HG03108 (cell line): ENCODE measurements at regions not wholly inside any gene's neighbourhood (a gene's known extent, or its start where the extent isn't known, plus 50 kb on each side); places are given as distances from the start of the nearest gene placed in this dataset.

Experiments used
- ATAC-seq: cut with Tn5 transposase; IDR thresholded peaks from one replicate; pipeline ENCODE4 v1.9.1; 2021; ENCODE audit warnings: moderate library complexity; ENCODE audit not compliant: unreplicated experiment

- no peak for ATAC-seq
These were observed 129.3 kb downstream of the BUD13 start for GRCh38 chr11:116643521-116643920.

GRCh38 chr11:116642902-116643301, 129.9 kb downstream of the BUD13 start:
- ATAC-seq: no peak

- no peak for ATAC-seq
These were observed 130.3 kb downstream of the BUD13 start for GRCh38 chr11:116642481-116642880.

GRCh38 chr11:116641561-116642045, 131.2 kb downstream of the BUD13 start:
- ATAC-seq: no peak

- ATAC-seq: no peak
These were observed 132.0 kb downstream of the BUD13 start for GRCh38 chr11:116640641-116641402.

- ATAC-seq: no peak
These were observed 134.3 kb downstream of the BUD13 start for GRCh38 chr11:116638463-116638862.

GRCh38 chr11:116637766-116638165, 135.0 kb downstream of the BUD13 start:
- no peak for ATAC-seq

DNA sequence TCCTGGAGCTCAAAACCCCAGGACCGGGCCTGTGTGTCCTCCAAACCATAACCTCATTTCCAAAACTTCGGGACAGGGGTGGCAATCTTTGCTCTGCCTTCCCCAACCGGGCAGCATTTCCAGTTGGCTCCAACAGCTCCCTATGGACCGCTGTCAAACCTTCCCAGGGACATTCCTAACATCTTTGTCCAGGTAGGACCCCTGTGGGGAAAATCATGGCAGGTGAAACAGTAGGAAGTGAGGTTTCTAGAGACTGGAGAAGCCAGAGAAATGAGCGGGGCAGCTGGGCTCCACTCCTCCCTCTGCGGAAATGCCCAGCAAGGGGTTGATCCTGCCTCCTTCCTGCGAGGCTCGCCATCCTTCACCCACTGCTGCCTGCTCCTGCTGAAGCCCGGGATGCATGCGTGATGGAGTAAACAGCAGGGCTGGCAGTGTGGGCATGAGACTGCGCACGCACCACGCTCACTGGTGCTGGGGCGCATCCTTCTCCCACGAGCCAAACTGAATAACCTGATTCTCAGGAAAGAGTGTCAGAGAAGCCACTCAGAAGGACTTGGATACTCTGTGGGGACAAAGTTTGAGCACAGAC, 136.4 kb downstream of the BUD13 start:
- ATAC-seq: no peak

GRCh38 chr11:116631201-116631600, 141.6 kb downstream of the BUD13 start:
- ATAC-seq: no peak

GRCh38 chr11:116618461-116618860, 154.3 kb downstream of the BUD13 start:
- ATAC-seq: no peak

GRCh38 chr11:116615211-116615865, 157.4 kb downstream of the BUD13 start:
- ATAC-seq: no peak

- no peak for ATAC-seq
These were observed 158.2 kb downstream of the BUD13 start for GRCh38 chr11:116614306-116615210.

GRCh38 chr11:116613206-116613875, 159.4 kb downstream of the BUD13 start:
- no peak for ATAC-seq

DNA sequence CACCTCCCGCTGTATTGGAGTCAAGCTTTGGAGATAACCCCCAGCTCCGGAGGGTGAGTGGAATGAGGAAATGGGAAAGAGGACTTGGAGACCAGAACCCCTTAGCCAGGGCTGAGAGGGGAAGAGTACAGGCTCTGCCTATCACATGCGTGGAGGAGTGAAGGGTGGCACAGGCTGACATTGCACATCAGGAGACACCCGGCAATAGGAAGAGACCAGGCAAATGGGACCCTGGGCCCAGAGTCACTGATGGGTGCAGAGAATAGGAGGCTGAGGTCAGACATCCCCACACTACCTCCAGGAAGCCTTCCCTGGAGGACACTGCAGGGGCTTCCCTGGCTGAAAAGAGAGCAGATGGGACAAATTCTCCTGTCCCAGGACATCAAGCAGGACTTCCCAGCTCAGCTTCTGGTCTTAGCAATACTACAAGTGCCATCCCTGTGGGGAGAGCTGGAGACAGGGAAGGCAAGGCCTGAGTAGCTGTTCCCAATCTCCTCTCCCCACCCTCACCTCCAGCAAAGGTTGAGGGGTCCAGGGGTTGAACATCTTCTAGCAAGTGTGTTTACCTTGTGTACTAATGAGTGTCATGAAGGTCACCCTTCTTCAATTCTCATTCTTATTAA, 160.7 kb downstream of the BUD13 start:
- no peak for ATAC-seq

DNA sequence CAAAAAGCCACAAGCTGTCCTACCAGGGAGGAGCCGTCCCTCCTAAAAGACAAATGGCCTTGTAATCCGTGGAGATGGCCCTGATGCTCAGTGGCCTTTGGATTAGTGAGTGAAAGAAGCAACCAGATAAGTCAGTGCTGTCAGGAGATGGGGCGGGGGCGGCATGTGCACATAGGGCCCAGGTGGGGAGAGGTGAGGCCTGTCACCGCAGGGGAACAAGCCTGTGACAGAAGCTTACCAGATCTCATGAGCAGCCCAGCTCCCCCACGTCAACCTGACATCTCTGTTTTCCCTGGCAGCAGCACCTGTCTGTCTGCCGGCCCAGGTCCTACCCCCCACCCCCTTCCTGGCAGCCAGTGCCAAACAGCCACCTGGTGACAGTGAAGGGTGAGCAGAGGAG, 162.6 kb downstream of the BUD13 start:
- ATAC-seq: no peak

DNA sequence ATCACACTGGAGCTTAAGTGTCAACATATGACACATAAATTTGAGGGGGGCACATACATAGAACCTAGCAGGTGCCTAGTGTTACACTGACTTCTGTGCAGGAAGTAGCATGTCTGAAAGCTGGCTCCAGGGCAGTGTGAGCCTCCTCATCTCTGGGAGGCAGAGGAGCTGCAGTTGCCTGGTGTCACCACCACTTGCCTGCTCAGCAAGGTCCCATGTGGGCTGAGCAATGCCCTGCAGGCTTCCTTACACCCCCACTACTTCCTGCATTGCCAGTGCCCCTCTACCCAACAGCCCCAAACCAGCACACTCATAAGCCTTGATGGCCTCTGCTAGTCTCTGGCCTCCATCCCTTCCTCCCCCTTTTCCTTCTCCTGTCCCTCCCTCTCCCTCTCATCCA, 165.8 kb downstream of the BUD13 start:
- no peak for ATAC-seq

GRCh38 chr11:116605543-116606459, 167.0 kb downstream of the BUD13 start:
- no peak for ATAC-seq

DNA sequence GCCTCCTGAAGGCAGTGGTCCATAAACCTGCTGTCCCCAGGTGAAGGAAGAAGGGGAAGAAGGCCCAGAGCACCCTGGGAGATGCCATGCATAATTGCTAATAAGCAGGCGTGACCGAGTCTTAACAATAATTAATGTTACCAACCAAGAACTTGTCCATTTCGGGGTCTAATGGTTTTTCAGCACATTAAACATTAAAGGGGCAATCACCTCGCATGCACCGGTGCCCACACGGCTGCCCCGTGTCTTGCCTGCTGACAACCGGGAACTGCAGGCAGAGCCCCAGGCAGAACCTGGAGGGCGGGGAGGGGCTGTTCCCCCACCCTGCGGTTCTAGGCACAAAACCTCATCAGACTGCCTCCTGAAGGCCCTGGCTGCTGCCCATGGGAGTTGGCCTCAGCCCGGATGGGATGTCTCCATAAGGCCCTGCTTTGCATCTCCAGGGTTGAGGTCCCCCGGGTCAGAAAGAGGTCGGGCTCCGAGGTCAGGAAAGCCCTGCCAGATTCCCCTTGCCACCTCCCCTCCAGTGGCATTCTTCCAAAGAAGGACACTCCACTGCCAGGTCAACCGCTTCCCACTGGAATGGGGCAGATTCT, 169.0 kb downstream of the BUD13 start:
- ATAC-seq: no peak

DNA sequence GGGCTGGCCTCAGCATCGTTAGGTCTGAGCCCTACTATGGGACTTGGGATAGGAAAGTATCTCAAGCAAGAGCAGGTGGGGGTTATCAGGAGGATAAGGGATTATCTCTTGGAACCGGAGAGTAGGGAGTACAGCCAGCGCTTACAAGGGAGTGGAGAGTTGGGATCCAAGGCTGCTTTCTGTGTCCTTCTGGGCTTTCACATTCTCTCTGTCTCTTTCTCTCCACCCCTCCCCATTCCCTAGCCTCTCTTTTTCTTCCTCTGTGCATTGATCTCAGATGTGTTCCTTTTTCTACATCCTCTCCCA, 170.2 kb downstream of the BUD13 start:
- ATAC-seq: no peak
